ENCODE measurements at regions not wholly inside any gene's neighbourhood (a gene's known extent, or its start where the extent isn't known, plus 50 kb on each side); places are given as distances from the start of the nearest gene placed in this dataset.
"Not testable (repeated sequence)": the region's sequence is repeated elsewhere in the genome, so short reads cannot be mapped to it uniquely, and the experiment has no call there.

GRCh38 chr14:23694949-23695663 is 58.9 kb downstream of the DHRS2 start:
- ATAC-seq, result peak; percentile 53

GRCh38 chr14:23695664-23695999 is 59.5 kb downstream of the DHRS2 start:
- DNase-seq (ENCODE audit: low spot score) (no peak), ATAC-seq (no peak)

More at GRCh38 chr14:23694949-23695663, 58.9 kb downstream of the DHRS2 start:
- no peak for DNase-seq (ENCODE audit: low spot score)

DNA sequence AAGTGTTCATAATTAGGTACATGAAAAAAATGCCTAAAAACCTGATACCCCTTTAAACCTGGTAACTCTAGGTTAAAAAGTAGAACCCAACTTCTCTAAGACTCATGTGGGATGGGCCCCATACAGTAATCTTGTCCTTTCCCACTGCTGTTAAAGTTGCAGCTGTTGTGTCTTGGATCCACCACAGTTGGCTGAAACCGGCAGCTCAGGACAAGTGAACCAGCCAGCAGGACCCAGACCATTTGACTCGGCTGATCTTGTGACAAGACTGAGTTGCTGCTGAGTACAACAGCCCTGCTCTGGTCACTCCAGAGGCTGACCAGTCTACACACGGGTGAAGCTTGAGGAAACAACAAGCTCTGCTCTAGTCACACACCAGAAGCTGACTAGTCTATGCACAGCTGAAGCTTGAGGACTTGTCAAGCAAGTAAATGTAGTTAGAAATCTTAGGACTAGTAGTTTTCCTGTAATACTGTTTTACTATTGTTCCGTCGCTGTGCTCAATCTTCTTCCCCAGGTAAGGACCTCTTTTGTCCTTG is 60.6 kb downstream of the DHRS2 start:
- ATAC-seq, result no peak
- DNase-seq (ENCODE audit: low spot score), result no peak

DNA sequence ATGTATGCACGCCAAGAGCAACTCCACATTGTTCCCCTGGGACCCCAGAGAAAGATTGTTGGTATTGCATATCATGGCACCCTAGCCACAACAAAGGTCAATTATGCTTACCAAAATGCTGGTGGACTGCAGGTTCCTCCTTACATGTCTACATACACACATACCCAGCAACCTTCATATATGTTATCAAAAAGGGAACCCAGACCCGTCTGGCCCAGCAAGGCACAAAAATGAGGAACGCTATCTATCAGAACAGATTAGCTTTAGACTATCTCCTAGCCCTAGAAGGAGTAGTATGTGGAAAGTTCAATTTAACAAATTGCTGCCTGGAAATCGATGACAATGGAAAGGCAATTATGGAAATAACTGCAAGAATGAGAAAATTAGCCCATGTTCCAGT is 61.5 kb downstream of the DHRS2 start:
- ATAC-seq (no peak), DNase-seq (ENCODE audit: low spot score) (no peak)

DNA sequence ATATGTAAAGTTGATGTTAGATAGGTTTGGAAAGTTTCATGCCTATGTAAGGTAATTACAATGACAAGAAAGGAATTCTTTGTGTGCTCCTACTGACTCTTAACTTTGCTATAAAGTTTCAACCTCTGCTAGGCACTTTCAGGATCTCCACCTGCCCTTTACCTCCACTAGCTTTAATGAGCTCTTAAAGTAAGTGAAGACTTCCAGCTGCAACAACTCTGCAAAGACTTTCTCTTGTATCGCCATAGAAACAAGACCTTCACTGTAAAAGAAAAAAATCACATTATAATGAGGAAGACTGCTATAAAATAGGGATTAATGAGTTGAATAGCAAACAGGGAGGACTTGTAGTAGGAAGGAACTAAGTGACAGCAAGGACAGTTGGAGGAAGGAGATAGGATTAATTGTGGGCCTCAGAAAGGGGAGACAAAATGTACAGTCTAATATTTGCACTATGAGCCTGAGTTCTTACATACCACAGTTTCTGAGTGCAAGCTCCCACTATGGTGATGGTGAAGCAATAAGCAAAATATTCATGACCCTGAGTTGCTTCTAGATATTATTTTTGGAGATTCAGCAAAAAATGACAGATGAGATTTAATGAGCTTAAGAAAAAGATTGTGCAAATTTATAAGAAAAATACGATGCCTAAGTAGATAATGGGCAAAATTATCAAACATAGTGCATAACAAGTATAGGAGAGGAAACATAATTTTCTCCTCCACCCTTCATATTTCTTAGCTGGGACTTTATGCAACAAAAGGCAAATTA is 66.7 kb downstream of the DHRS2 start:
- DNase-seq (ENCODE audit: low spot score) (no peak), ATAC-seq (no peak)

GRCh38 chr14:23704890-23705289 is 68.7 kb downstream of the DHRS2 start:
- no peak for DNase-seq (ENCODE audit: low spot score)
- no peak for ATAC-seq

DNA sequence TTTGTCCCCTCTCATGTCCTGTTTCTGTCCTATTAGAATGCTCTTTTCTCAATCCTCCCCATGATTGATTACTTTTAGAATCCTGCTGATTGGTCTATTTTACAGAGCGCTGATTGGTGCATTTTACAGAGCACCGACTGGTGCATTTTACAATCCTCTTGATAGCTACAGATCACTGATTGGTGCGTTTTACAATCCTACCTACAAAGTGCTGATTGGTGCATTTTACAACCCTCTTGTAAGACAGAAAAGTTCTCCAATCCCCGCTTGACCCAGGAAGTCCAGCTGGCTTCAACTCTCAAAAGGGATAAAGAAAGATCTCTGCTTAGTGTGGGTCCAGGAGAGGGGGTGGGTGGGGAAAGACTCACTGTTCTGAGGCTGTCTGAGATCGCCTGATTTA is 71.3 kb downstream of the DHRS2 start:
- DNase-seq (ENCODE audit: low spot score) (no peak), ATAC-seq (no peak)

DNA sequence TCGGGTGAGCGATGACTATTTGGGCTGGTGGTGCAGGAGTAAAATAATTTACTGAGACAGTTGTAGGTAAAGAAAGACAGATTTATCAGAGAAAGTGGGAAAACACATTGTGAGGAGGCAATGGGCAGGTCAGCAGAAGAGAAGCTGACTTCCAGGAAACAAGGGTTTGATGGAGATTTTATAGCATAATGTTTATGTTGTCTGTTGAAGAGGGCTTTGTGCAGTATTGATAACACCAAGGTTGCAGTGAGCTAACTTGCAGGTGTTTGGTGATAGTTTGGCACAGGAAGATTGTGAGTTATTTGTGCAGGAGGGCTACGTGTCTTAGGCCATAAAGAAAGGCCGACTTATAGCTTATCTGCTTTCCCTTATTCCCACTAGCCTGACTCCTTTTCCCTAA is 72.2 kb downstream of the DHRS2 start:
- no peak for ATAC-seq
- DNase-seq (ENCODE audit: low spot score), result no peak

GRCh38 chr14:23709923-23710322 is 73.8 kb downstream of the DHRS2 start:
- DNase-seq (ENCODE audit: low spot score), result no peak
- no peak for ATAC-seq

DNA sequence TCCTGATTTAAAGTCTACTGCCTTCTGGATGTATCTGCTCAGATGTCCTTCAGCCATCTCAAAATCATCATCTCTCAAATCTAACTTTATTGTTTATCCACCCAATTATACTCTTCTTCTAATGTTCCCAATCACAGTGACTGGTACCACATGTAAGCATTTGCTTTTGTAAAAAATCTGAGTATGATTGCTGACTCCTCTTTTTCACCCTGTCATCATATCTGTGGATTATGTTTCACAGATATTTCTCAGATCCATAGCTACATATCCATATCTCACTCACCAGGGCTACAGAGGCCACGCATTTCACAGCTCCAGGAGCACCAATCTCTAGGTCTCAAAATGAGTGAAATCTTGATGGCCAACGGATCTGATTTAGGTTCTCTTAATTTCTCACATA is 76.1 kb downstream of the DHRS2 start:
- ATAC-seq, result no peak
- no peak for DNase-seq (ENCODE audit: low spot score)

DNA sequence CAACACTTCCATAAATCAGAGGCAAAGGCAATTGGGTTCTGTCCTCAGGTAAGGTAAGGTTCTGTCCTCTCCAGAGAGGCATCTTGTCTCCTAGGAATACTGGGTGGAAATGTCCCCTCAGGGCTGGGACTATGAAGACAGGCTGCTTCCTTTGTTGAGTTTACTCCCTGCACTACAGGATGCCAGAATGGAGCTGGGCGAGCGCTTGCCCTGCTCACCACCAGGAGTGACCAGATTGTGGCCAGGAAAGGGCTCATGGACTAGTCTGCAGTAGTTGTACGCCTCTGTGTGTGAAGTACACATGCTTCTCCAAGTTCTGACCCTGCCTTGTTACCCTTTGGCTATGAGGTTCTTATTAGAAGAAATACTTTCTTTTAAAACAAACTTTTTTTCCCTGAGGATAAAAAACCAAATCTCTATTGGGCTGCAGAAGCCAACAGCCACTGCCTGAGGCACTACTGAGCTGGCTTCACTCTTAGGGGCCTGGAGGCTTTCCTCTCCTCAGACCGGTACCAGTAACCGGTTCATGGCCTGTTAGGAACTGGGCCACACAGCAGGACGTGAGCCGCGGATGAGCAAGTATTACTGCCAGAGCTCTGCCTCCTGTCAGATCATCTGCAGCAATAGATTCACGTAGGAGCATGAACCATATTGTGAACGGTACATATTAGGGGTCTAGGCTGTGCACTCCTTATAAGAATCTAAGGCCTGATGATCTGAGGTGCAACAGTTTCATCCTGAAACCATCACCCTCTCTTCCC is 83.2 kb downstream of the DHRS2 start:
- no peak for DNase-seq (ENCODE audit: low spot score)

DNA sequence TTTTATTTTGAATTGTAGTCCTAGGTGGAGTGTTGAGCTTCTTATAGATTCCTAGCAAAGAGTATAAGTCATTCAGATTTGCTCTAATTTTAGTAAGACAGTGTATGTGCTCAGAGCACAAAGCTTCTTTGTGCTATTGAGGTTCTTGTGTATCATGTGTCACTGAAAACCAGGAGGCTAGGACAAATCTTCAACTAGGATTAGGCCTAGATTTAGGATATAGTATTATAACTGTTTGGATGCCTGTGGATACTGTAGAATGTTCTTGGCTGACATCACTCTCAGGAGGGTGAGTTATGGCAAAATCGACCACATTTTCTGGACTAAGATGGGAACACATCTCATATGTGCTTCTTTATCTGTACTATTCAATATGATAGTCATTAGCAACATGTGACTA is 86.5 kb downstream of the DHRS2 start:
- no peak for ATAC-seq
- no peak for DNase-seq (ENCODE audit: low spot score)

More for the DNA sequence above, 83.2 kb downstream of the DHRS2 start:
- ATAC-seq, result no peak

- DNase-seq (ENCODE audit: low spot score), result no peak
- no peak for ATAC-seq
Observed at GRCh38 chr14:23723911-23724310, 87.7 kb downstream of the DHRS2 start.

GRCh38 chr14:23725528-23725927 is 89.4 kb downstream of the DHRS2 start:
- ATAC-seq, result no peak
- DNase-seq (ENCODE audit: low spot score), result no peak

DNA sequence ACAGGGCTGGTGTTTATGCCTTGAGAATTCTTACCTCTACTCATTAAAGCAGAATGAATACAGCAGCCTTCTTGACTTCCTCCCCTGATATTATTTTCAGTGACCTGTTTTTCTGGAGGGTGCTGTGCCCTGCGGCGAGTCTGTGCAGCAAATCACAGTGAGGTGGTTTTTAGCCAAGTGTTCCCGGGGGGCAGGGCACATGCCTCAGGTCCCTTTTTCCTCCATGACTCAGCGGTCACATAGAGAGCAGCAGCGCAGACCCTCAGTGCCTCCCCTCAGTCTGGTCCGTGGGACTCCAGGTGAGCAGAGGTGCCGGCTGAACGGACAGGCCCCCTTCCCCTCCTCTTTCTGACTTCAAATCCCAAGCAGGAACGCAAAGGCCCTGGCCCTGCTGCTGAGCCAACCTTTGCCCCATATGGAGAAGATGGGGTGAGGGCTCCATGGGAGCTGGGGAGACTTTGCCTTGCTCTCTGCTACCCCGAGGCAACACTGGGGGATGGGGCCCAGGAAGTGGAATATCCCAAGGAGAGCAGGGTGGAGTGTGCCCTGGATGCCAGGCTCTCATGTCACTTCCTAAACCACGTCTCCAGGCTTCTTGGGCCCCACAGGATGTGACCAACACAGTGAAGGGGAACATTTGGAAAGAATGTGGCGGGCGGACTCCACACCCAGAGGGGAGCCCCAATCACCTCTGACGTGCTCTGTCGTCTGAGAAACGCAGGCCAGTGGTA is 90.0 kb downstream of the DHRS2 start:
- ATAC-seq (no peak), DNase-seq (ENCODE audit: low spot score) (no peak)

DNA sequence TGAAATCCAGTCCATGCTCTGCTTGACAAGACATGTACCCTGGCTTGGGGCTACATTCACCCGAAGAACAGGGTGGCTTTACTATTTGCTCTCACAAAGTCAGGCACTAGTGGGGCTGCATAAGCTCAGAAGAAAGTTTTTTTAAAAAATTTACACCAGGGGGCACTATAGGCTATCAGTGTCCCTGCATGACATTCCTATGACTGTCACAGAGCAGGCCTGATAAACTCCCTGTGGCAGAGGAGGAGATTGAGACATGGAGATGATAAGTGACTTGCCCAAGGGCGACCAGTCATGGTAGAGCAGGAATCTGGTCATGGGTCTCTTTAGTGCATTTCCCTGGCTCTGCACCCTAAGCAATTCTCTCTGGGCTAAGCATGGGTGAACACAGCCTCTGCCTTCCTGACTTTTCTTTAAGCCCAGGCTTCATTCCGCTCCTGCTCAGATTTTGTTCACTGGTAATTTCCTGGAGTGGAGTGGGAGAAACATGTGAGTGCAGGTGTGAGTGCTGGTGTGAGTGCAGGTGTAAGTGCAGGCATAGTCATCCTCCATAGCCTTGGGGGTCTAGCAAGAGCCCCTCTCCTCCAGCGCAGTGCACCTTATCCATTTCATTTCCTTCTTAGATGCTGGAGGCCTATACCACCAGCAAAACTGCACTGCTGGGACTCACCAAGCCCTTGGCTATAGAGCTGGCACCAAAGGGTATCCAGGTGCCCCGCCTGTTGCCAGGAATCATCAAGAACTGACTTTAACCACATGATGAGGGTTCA is 91.6 kb downstream of the DHRS2 start:
- ATAC-seq, result peak; percentile 95
- DNase-seq (ENCODE audit: low spot score), result no peak

GRCh38 chr14:23728791-23729190 is 92.6 kb downstream of the DHRS2 start:
- ATAC-seq, result no peak
- no peak for DNase-seq (ENCODE audit: low spot score)

GRCh38 chr14:23729720-23730387 is 93.7 kb downstream of the DHRS2 start:
- no peak for ATAC-seq
- no peak for DNase-seq (ENCODE audit: low spot score)

- DNase-seq (ENCODE audit: low spot score), result no peak
- ATAC-seq, result no peak
Observed at GRCh38 chr14:23735394-23735793, 99.2 kb downstream of the DHRS2 start.

- DNase-seq (ENCODE audit: low spot score); ATAC-seq: not testable (repeated sequence)
Observed at GRCh38 chr14:23744368-23744767, 108.2 kb downstream of the DHRS2 start.

All from left lobe of liver (tissue), 2 donors.